Panc1 (cell line): ENCODE measurements at regions not wholly inside any gene's neighbourhood (a gene's known extent, or its start where the extent isn't known, plus 50 kb on each side); places are given as distances from the start of the nearest gene placed in this dataset.

Experiments
- POLR2AphosphoS5 ChIP-seq: IDR thresholded peaks from 2 replicates; pipeline ENCODE4 v1.6.1; 2012; ENCODE audit warnings: mild to moderate bottlenecking, low read depth, low read length, moderate library complexity
- SIN3A ChIP-seq: IDR thresholded peaks from 2 replicates; pipeline ENCODE4 v1.6.1; 2012; ENCODE audit warnings: low read depth, mild to moderate bottlenecking, low read length, moderate library complexity, borderline replicate concordance; ENCODE audit not compliant: insufficient read depth
- TF ChIP-seq, protein P1 (sequence below): fragments of 450-650 bp; IDR thresholded peaks from 2 replicates; pipeline ENCODE4 v1.5.1; 2017; ENCODE audit warnings: mild to moderate bottlenecking
- TF ChIP-seq, protein P2 (sequence below), 2 experiments: IDR thresholded peaks; 2 replicates each; pipeline ENCODE4 v1.6.1; 2011 to 2012; ENCODE audit warnings: low read depth in 2 of 2, control low read depth in 1 of 2, low read length in 1 of 2, mild to moderate bottlenecking in 1 of 2, moderate library complexity in 1 of 2; ENCODE audit not compliant: insufficient read depth in 1 of 2

DNA sequence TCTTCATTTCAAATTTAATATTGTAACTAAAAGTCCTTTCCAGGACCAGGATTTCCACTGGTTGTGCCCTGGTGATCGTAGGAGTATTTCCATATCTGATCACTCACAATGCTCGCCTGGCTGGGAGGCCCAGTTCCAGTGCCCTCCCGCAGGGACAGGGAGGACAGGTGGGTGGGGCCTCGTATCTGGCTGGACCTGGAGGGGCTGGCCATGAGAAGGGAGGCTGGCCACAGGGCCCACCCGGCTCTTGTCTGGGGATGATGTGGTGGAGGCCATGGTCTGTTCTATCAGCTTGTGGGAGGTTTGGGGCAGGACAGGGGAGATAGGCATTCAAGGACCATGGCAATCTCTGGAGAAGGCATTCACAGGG is 286.4 kb downstream of the GADD45G start:
- TF ChIP-seq, protein P1, sequence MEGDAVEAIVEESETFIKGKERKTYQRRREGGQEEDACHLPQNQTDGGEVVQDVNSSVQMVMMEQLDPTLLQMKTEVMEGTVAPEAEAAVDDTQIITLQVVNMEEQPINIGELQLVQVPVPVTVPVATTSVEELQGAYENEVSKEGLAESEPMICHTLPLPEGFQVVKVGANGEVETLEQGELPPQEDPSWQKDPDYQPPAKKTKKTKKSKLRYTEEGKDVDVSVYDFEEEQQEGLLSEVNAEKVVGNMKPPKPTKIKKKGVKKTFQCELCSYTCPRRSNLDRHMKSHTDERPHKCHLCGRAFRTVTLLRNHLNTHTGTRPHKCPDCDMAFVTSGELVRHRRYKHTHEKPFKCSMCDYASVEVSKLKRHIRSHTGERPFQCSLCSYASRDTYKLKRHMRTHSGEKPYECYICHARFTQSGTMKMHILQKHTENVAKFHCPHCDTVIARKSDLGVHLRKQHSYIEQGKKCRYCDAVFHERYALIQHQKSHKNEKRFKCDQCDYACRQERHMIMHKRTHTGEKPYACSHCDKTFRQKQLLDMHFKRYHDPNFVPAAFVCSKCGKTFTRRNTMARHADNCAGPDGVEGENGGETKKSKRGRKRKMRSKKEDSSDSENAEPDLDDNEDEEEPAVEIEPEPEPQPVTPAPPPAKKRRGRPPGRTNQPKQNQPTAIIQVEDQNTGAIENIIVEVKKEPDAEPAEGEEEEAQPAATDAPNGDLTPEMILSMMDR: no peak
- TF ChIP-seq, protein P2, sequence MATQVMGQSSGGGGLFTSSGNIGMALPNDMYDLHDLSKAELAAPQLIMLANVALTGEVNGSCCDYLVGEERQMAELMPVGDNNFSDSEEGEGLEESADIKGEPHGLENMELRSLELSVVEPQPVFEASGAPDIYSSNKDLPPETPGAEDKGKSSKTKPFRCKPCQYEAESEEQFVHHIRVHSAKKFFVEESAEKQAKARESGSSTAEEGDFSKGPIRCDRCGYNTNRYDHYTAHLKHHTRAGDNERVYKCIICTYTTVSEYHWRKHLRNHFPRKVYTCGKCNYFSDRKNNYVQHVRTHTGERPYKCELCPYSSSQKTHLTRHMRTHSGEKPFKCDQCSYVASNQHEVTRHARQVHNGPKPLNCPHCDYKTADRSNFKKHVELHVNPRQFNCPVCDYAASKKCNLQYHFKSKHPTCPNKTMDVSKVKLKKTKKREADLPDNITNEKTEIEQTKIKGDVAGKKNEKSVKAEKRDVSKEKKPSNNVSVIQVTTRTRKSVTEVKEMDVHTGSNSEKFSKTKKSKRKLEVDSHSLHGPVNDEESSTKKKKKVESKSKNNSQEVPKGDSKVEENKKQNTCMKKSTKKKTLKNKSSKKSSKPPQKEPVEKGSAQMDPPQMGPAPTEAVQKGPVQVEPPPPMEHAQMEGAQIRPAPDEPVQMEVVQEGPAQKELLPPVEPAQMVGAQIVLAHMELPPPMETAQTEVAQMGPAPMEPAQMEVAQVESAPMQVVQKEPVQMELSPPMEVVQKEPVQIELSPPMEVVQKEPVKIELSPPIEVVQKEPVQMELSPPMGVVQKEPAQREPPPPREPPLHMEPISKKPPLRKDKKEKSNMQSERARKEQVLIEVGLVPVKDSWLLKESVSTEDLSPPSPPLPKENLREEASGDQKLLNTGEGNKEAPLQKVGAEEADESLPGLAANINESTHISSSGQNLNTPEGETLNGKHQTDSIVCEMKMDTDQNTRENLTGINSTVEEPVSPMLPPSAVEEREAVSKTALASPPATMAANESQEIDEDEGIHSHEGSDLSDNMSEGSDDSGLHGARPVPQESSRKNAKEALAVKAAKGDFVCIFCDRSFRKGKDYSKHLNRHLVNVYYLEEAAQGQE (IDR thresholded peaks at IDR 0.05; ENCODE audit: insufficient read depth in 1 of 2, low read depth in 2 of 2, low read length in 1 of 2): no peak
- TF ChIP-seq POLR2AphosphoS5: no peak
- TF ChIP-seq SIN3A: no peak
